Trophoblast cell (in vitro differentiated cells and primary cell): ENCODE measurements at regions not wholly inside any gene's neighbourhood (a gene's known extent, or its start where the extent isn't known, plus 50 kb on each side); places are given as distances from the start of the nearest gene placed in this dataset.
A peak's percentile ranks its signal among the peaks of the same experiment; 100 is the strongest.

ENCODE experiments used
- DNase-seq, 2 donors: peaks; one replicate each; pipeline ENCODE4 v3.0.0-alpha.2; 2016
- H2AFZ ChIP-seq: 2 replicates; pipeline ENCODE4 v1.6.1; 2013; ENCODE audit warnings: low read length, moderate library complexity, mild to moderate bottlenecking; ENCODE audit not compliant: insufficient read depth, poor library complexity
- H2AK5ac ChIP-seq: 2 replicates; pipeline ENCODE4 v1.6.1; 2013; ENCODE audit warnings: mild to moderate bottlenecking, low read length
- H2BK120ac ChIP-seq: 2 replicates; pipeline ENCODE4 v1.6.1; 2013; ENCODE audit warnings: low read length, mild to moderate bottlenecking, moderate library complexity; ENCODE audit not compliant: insufficient read depth, poor library complexity
- H2BK12ac ChIP-seq: 2 replicates; pipeline ENCODE4 v1.6.1; 2013; ENCODE audit warnings: mild to moderate bottlenecking, low read length, moderate library complexity
- H2BK5ac ChIP-seq: 2 replicates; pipeline ENCODE4 v1.6.1; 2013; ENCODE audit warnings: low read length, low read depth, moderate library complexity, mild to moderate bottlenecking; ENCODE audit not compliant: poor library complexity
- H3K14ac ChIP-seq: 2 replicates; pipeline ENCODE4 v1.6.1; 2013; ENCODE audit warnings: mild to moderate bottlenecking, low read length
- H3K18ac ChIP-seq: 2 replicates; pipeline ENCODE4 v1.6.1; 2013; ENCODE audit warnings: mild to moderate bottlenecking, low read length
- H3K23ac ChIP-seq: 2 replicates; pipeline ENCODE4 v1.6.1; 2013; ENCODE audit warnings: low read length
- H3K27ac ChIP-seq: 2 replicates; pipeline ENCODE4 v1.5.1; 2013; ENCODE audit warnings: low read depth, mild to moderate bottlenecking, inconsistent platforms, low read length, moderate library complexity
- H3K27me3 ChIP-seq: 2 replicates; pipeline ENCODE4 v1.6.1; 2013; ENCODE audit warnings: inconsistent platforms, mild to moderate bottlenecking, low read length, moderate library complexity; ENCODE audit not compliant: insufficient read depth
- H3K36me3 ChIP-seq, 2 experiments: 1 replicate in 1 of 2; 2 replicates in 1 of 2; pipeline ENCODE4 v1.6.1; 2013; ENCODE audit warnings: low read length in 2 of 2, mild to moderate bottlenecking in 2 of 2, moderate library complexity in 1 of 2; ENCODE audit not compliant: insufficient read depth in 2 of 2, control insufficient read depth in 1 of 2
- H3K4ac ChIP-seq: 2 replicates; pipeline ENCODE4 v1.6.1; 2013; ENCODE audit warnings: low read depth, mild to moderate bottlenecking, low read length, moderate library complexity
- H3K4me1 ChIP-seq, 2 experiments: 1 replicate in 1 of 2; 2 replicates in 1 of 2; pipeline ENCODE4 v1.6.1; 2013; ENCODE audit warnings: low read length in 2 of 2, mild to moderate bottlenecking in 2 of 2, moderate library complexity in 1 of 2; ENCODE audit not compliant: insufficient read depth in 2 of 2, control insufficient read depth in 1 of 2
- H3K4me2 ChIP-seq: 2 replicates; pipeline ENCODE4 v1.6.1; 2013; ENCODE audit warnings: inconsistent platforms, mild to moderate bottlenecking, low read length, moderate library complexity
- H3K4me3 ChIP-seq: 2 replicates; pipeline ENCODE4 v1.5.1; 2013; ENCODE audit warnings: mild to moderate bottlenecking, low read depth, low read length, inconsistent platforms
- H3K79me1 ChIP-seq: one replicate; pipeline ENCODE4 v1.6.1; 2013; ENCODE audit warnings: low read length
- H3K79me2 ChIP-seq: 2 replicates; pipeline ENCODE4 v1.6.1; 2013; ENCODE audit warnings: low read length, mild to moderate bottlenecking; ENCODE audit not compliant: control insufficient read depth, insufficient read depth, poor library complexity
- H3K9ac ChIP-seq: 2 replicates; pipeline ENCODE4 v1.6.1; 2013; ENCODE audit warnings: mild to moderate bottlenecking, low read length
- H3K9me3 ChIP-seq: 2 replicates; pipeline ENCODE4 v1.6.1; 2013; ENCODE audit warnings: low read depth, mild to moderate bottlenecking, control low read depth, inconsistent platforms, low read length; ENCODE audit not compliant: insufficient read depth
- H4K12ac ChIP-seq: 2 replicates; pipeline ENCODE4 v1.6.1; 2013; ENCODE audit warnings: low read depth, mild to moderate bottlenecking, low read length, moderate library complexity
- H4K8ac ChIP-seq: 2 replicates; pipeline ENCODE4 v1.6.1; 2013; ENCODE audit warnings: low read depth, mild to moderate bottlenecking, low read length, moderate library complexity
- H4K91ac ChIP-seq: one replicate; pipeline ENCODE4 v1.6.1; 2013; ENCODE audit warnings: low read depth, mild to moderate bottlenecking, low read length, moderate library complexity
- WGBS: extraction: QIAGEN DNeasy Blood & Tissue Kit; methylation state at CpG from one replicate; pipeline ENCODE4 v1.1.7; 2013; ENCODE audit warnings: missing lambda C conversion rate; ENCODE audit not compliant: insufficient read length, insufficient coverage; ENCODE audit errors: extremely low coverage; 5-methylcytosine and 5-hydroxymethylcytosine counted together

GRCh38 chr3:13951184-13951583 lies 71.3 kb upstream of the WNT7A start:
- H3K9me3 ChIP-seq: no peaks in the 10 kb centered on the region
- H3K36me3 ChIP-seq: no peaks in the 10 kb centered on the region
- H2AK5ac ChIP-seq: no peak overlapping the region
- no peak overlapping the region for H2BK12ac ChIP-seq
- H3K79me1 ChIP-seq: no peaks in the 10 kb centered on the region
- no peak overlapping the region for H2BK120ac ChIP-seq
- H3K27me3 ChIP-seq: no peaks in the 10 kb centered on the region
- H2AFZ ChIP-seq: no peak overlapping the region
- H3K27ac ChIP-seq: no peak overlapping the region
- no peak overlapping the region for H3K23ac ChIP-seq
- no peak overlapping the region for H3K18ac ChIP-seq
- H3K4me2 ChIP-seq: no peak overlapping the region
- no peak overlapping the region for H4K91ac ChIP-seq
- no peak overlapping the region for H3K14ac ChIP-seq
- no peak overlapping the region for H4K8ac ChIP-seq
- H3K9ac ChIP-seq: no peak overlapping the region
- H3K79me2 ChIP-seq: no peaks in the 10 kb centered on the region
- no CpG with 5 or more reads among the region's 1 CpG for WGBS
- DNase-seq: peak; percentile 66 to 76
- no peak overlapping the region for H4K12ac ChIP-seq
- no peak overlapping the region for H2BK5ac ChIP-seq
- no peak overlapping the region for H3K4me3 ChIP-seq
- H3K4ac ChIP-seq: no peak overlapping the region
- peaks cover 0 to 3% of the 10 kb centered on the region in 2 experiments for H3K4me1 ChIP-seq

DNA sequence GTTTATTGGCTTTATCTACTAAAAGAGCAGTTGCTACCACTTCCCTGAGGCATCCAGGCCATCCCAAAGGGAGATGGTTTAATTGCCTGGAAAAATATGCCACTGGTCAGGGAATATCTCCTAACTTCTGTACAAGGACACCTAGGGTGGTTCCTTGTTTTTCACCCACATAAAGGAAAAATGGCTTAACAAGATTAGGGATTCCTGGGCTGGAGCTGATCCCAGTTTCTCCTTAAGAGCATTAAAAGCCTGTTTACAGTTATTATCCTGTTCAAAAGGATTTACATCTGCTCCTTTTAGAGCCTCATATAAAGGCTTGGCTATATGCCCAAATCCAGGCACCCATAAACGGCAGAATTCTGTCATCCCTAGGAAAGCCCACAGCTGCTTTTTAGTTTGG lies 70.2 kb upstream of the WNT7A start:
- H3K27ac ChIP-seq: no peak overlapping the region
- no peak overlapping the region for H4K12ac ChIP-seq
- no peak overlapping the region for H4K91ac ChIP-seq
- no peaks in the 10 kb centered on the region for H3K9me3 ChIP-seq
- no peaks in the 10 kb centered on the region for H3K79me2 ChIP-seq
- H4K8ac ChIP-seq: no peak overlapping the region
- H3K23ac ChIP-seq: no peak overlapping the region
- H2AK5ac ChIP-seq: no peak overlapping the region
- H2BK120ac ChIP-seq: no peak overlapping the region
- peaks cover 0 to 3% of the 10 kb centered on the region in 2 experiments for H3K4me1 ChIP-seq
- H3K18ac ChIP-seq: no peak overlapping the region
- no peak overlapping the region for H3K4ac ChIP-seq
- WGBS: no CpG with 5 or more reads among the region's 1 CpG
- H3K27me3 ChIP-seq: no peaks in the 10 kb centered on the region
- H3K9ac ChIP-seq: no peak overlapping the region
- H3K36me3 ChIP-seq: no peaks in the 10 kb centered on the region
- H2AFZ ChIP-seq: no peak overlapping the region
- no peak for DNase-seq
- no peak overlapping the region for H3K4me3 ChIP-seq
- no peak overlapping the region for H2BK12ac ChIP-seq
- no peak overlapping the region for H3K14ac ChIP-seq
- no peak overlapping the region for H3K4me2 ChIP-seq
- no peaks in the 10 kb centered on the region for H3K79me1 ChIP-seq
- H2BK5ac ChIP-seq: no peak overlapping the region

DNA sequence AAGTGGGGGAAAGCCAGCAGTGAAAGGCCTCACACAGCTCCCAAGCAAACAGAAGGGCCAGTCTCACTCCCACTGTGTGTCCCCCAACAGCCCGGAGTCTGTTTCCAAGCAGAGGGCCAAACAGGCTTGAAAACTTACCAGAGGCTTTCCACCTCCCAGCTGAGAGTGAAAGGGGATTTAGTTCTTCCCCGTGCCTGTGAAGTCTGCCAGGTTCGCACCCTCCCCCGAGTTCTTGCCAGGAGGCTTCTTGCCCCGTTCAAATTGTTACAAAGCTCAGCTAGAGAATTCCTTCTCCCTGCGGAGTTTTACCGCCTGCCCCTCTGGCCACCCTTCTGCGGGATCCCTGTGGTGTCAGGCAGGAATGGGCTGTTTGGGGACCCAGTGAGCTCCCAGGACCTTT lies 68.0 kb upstream of the WNT7A start:
- H3K27me3 ChIP-seq: no peaks in the 10 kb centered on the region
- H3K9ac ChIP-seq: no peak overlapping the region
- no peak overlapping the region for H3K23ac ChIP-seq
- H4K12ac ChIP-seq: no peak overlapping the region
- H3K79me2 ChIP-seq: no peaks in the 10 kb centered on the region
- no peak overlapping the region for H3K18ac ChIP-seq
- no peak overlapping the region for H3K4me3 ChIP-seq
- peaks cover 0 to 3% of the 10 kb centered on the region in 2 experiments for H3K4me1 ChIP-seq
- WGBS: no CpG with 5 or more reads among the region's 8 CpGs
- no peak overlapping the region for H4K91ac ChIP-seq
- no peak overlapping the region for H3K14ac ChIP-seq
- H3K9me3 ChIP-seq: no peaks in the 10 kb centered on the region
- H3K4me2 ChIP-seq: no peak overlapping the region
- H3K4ac ChIP-seq: no peak overlapping the region
- H2AK5ac ChIP-seq: no peak overlapping the region
- H3K36me3 ChIP-seq: no peaks in the 10 kb centered on the region
- H3K27ac ChIP-seq: no peak overlapping the region
- DNase-seq: no peak
- H2BK120ac ChIP-seq: no peak overlapping the region
- H2BK12ac ChIP-seq: no peak overlapping the region
- no peaks in the 10 kb centered on the region for H3K79me1 ChIP-seq
- no peak overlapping the region for H2BK5ac ChIP-seq
- no peak overlapping the region for H2AFZ ChIP-seq
- no peak overlapping the region for H4K8ac ChIP-seq

GRCh38 chr3:13939206-13939605 lies 59.3 kb upstream of the WNT7A start:
- no peak overlapping the region for H2AK5ac ChIP-seq
- H2AFZ ChIP-seq: no peak overlapping the region
- no peaks in the 10 kb centered on the region for H3K36me3 ChIP-seq
- H3K27ac ChIP-seq: no peak overlapping the region
- no peak overlapping the region for H3K18ac ChIP-seq
- no peaks in the 10 kb centered on the region for H3K79me2 ChIP-seq
- no peaks in the 10 kb centered on the region for H3K79me1 ChIP-seq
- no peak overlapping the region for H3K4me3 ChIP-seq
- no peak overlapping the region for H3K23ac ChIP-seq
- H3K9ac ChIP-seq: no peak overlapping the region
- no peak overlapping the region for H3K14ac ChIP-seq
- H4K12ac ChIP-seq: no peak overlapping the region
- no peak overlapping the region for H3K4me2 ChIP-seq
- no peak overlapping the region for H4K91ac ChIP-seq
- peak; percentile 60 to 88 for DNase-seq
- H3K9me3 ChIP-seq: peaks cover 24% of the 10 kb centered on the region
- H3K4ac ChIP-seq: no peak overlapping the region
- no peak overlapping the region for H2BK12ac ChIP-seq
- H3K27me3 ChIP-seq: no peaks in the 10 kb centered on the region
- WGBS: no CpG with 5 or more reads among the region's 4 CpGs
- H4K8ac ChIP-seq: no peak overlapping the region
- no peak overlapping the region for H2BK120ac ChIP-seq
- H3K4me1 ChIP-seq: no peaks in the 10 kb centered on the region
- H2BK5ac ChIP-seq: no peak overlapping the region
